Neural progenitor cell (in vitro differentiated cells): ENCODE measurements at regions not wholly inside any gene's neighbourhood (a gene's known extent, or its start where the extent isn't known, plus 50 kb on each side); places are given as distances from the start of the nearest gene placed in this dataset.

Experiments
- DNase-seq: peaks from one replicate; pipeline ENCODE4 v3.0.0-alpha.2; 2016; ENCODE audit warnings: low spot score
- H2AFZ ChIP-seq: fragments of 200-600 bp; sonication (generic); replicated peaks from 2 replicates; pipeline ENCODE4 v1.6.1; 2016; ENCODE audit warnings: antibody characterized with exemption
- H3F3A ChIP-seq: fragments of 200-600 bp; sonication (generic); 2 replicates; pipeline ENCODE4 v1.6.1; 2016; ENCODE audit warnings: antibody characterized with exemption, low read depth
- H3K27ac ChIP-seq: fragments of 200-600 bp; sonication (generic); 2 replicates; pipeline ENCODE4 v1.5.1; 2016; ENCODE audit warnings: mild to moderate bottlenecking
- H3K27me3 ChIP-seq: fragments of 200-600 bp; sonication (generic); 2 replicates; pipeline ENCODE4 v1.6.1; 2016; ENCODE audit warnings: mild to moderate bottlenecking, moderate library complexity
- H3K36me3 ChIP-seq: fragments of 200-600 bp; sonication (generic); 2 replicates; pipeline ENCODE4 v1.5.1; 2016
- H3K4me1 ChIP-seq: fragments of 200-600 bp; sonication (generic); 2 replicates; pipeline ENCODE4 v1.6.1; 2016; ENCODE audit warnings: mixed run types
- H3K4me2 ChIP-seq: fragments of 200-600 bp; sonication (generic); 2 replicates; pipeline ENCODE4 v1.6.1; 2016
- H3K4me3 ChIP-seq: fragments of 200-600 bp; sonication (generic); 2 replicates; pipeline ENCODE4 v1.5.1; 2016
- H3K79me2 ChIP-seq: fragments of 200-600 bp; sonication (generic); 2 replicates; pipeline ENCODE4 v1.6.1; 2016; ENCODE audit warnings: low read depth
- H3K9ac ChIP-seq: fragments of 200-600 bp; sonication (generic); 2 replicates; pipeline ENCODE4 v1.6.1; 2016
- H3K9me3 ChIP-seq: fragments of 200-600 bp; sonication (generic); 2 replicates; pipeline ENCODE4 v1.5.1; 2016; ENCODE audit warnings: low read depth
- H4K20me1 ChIP-seq: fragments of 200-600 bp; sonication (generic); 2 replicates; pipeline ENCODE4 v1.6.1; 2016; ENCODE audit warnings: low read depth
- H3K27ac Mint-ChIP-seq: 3 replicates; pipeline ENCODE4 v1.8.0; 2021; ENCODE audit warnings: mixed read lengths
- H3K27me3 Mint-ChIP-seq: 2 replicates; pipeline ENCODE4 v1.8.0; 2022; ENCODE audit warnings: low read depth, mild to moderate bottlenecking, inconsistent platforms, moderate library complexity, mixed read lengths; ENCODE audit not compliant: insufficient read depth
- H3K36me3 Mint-ChIP-seq: 3 replicates; pipeline ENCODE4 v1.8.0; 2021; ENCODE audit warnings: mixed read lengths
- H3K4me1 Mint-ChIP-seq: 3 replicates; pipeline ENCODE4 v1.8.0; 2021; ENCODE audit warnings: mixed read lengths
- H3K4me3 Mint-ChIP-seq: 3 replicates; pipeline ENCODE4 v1.8.0; 2021; ENCODE audit warnings: mild to moderate bottlenecking, moderate library complexity, mixed read lengths
- H3K9me3 Mint-ChIP-seq: 3 replicates; pipeline ENCODE4 v1.8.0; 2020; ENCODE audit warnings: mixed read lengths
- CTCF ChIP-seq: fragments of 200-600 bp; sonication (generic); IDR thresholded peaks from 2 replicates; pipeline ENCODE4 v1.5.1; 2017; ENCODE audit warnings: antibody characterized with exemption, mild to moderate bottlenecking
- EZH2 ChIP-seq: fragments of 200-600 bp; sonication (generic); IDR thresholded peaks from 2 replicates; pipeline ENCODE4 v1.6.1; 2017; ENCODE audit warnings: antibody characterized with exemption, mild to moderate bottlenecking, moderate library complexity
- EZH2phosphoT487 ChIP-seq: fragments of 200-600 bp; sonication (generic); IDR thresholded peaks from 2 replicates; pipeline ENCODE4 v1.6.1; 2017; ENCODE audit warnings: antibody characterized with exemption

DNA sequence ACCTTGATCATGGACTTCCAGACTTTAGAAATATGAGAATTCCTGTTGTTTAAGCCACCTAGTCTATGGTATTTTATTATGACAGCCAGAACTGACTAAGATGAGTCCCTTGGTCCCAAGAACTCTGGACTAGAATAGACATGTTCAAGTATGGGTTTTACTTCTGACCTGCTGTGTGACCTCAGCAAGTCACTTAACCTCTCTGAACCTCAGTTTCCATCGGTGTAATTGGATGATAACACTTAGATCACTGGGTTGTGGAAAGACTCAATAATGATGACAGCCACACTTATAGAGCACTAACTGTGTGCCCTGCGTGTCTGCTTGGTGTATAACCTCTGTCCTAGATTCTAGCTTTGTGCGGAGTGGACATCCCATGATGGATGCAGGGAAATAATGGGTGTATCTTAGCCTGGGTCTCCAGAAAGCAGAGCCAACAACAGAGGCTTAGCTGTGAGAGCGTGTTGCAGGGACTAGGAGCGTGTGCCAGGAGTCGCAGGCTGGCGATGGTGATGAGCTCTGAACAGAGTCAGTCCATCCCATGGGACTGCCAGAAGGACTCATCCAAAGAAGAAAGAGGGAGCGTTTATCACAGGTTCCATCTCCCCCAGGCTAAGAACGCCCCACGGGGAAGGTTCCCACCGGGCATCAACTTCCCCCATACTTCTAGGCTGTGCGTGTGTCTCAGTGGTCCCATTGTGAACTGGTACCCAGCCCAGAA is 93.2 kb upstream of the TP53I11 start:
- Mint-ChIP-seq H3K4me1 (peaks cover 8% of the 10 kb centered on the region), H3K27ac (no peak overlapping the region), H3K36me3 (no peaks in the 10 kb centered on the region), H3K4me3 (no peak overlapping the region), H3K27me3 (peaks cover 3% of the 10 kb centered on the region), H3K9me3 (peaks cover 6% of the 10 kb centered on the region)
- H3K4me2 ChIP-seq, result no peak overlapping the region
- H3K79me2 ChIP-seq, result no peaks in the 10 kb centered on the region
- H3F3A ChIP-seq, result peaks cover 16% of the 10 kb centered on the region
- no peaks in the 10 kb centered on the region for H4K20me1 ChIP-seq
- TF ChIP-seq CTCF, result no peak
- no peak for TF ChIP-seq EZH2phosphoT487
- no peak for TF ChIP-seq EZH2
- H3K27me3 ChIP-seq, result no peaks in the 10 kb centered on the region
- H3K4me1 ChIP-seq, result peaks cover 31% of the 10 kb centered on the region
- no peak overlapping the region for H3K4me3 ChIP-seq
- no peaks in the 10 kb centered on the region for H3K36me3 ChIP-seq
- H3K9ac ChIP-seq, result no peak overlapping the region
- no peak for DNase-seq
- no peak overlapping the region for H2AFZ ChIP-seq
- no peak overlapping the region for H3K27ac ChIP-seq
- H3K9me3 ChIP-seq, result peaks cover 2% of the 10 kb centered on the region

- H3K27ac Mint-ChIP-seq, result peak overlapping the region; percentile 90
- TF ChIP-seq CTCF (no peak), EZH2 (no peak), EZH2phosphoT487 (no peak)
- Histone ChIP-seq H3K4me2 (no peak overlapping the region), H3K9ac (no peak overlapping the region), H3K9me3 (no peaks in the 10 kb centered on the region), H3K4me1 (peaks cover 33% of the 10 kb centered on the region), H3K4me3 (no peak overlapping the region), H3K27me3 (no peaks in the 10 kb centered on the region), H3K27ac (no peak overlapping the region), H3K36me3 (no peaks in the 10 kb centered on the region), H3K79me2 (no peaks in the 10 kb centered on the region), H2AFZ (no peak overlapping the region), H4K20me1 (no peaks in the 10 kb centered on the region), H3F3A (peaks cover 16% of the 10 kb centered on the region)
- no peak for DNase-seq
- H3K36me3 Mint-ChIP-seq, result no peaks in the 10 kb centered on the region
- peaks cover 8% of the 10 kb centered on the region for H3K4me1 Mint-ChIP-seq
- H3K9me3 Mint-ChIP-seq, result no peaks in the 10 kb centered on the region
- no peak overlapping the region for H3K4me3 Mint-ChIP-seq
- peaks cover 3% of the 10 kb centered on the region for H3K27me3 Mint-ChIP-seq
Measured at GRCh38 chr11:45045683-45046471, 95.2 kb upstream of the TP53I11 start.

GRCh38 chr11:45048313-45048841 is 97.7 kb upstream of the TP53I11 start:
- peaks cover 4% of the 10 kb centered on the region for H3K27me3 Mint-ChIP-seq
- peaks cover 15% of the 10 kb centered on the region for H3K4me1 ChIP-seq
- H3K27ac Mint-ChIP-seq, result no peak overlapping the region
- no peak overlapping the region for H3K9ac ChIP-seq
- TF ChIP-seq EZH2 (no peak), EZH2phosphoT487 (no peak), CTCF (no peak)
- no peaks in the 10 kb centered on the region for H3K9me3 Mint-ChIP-seq
- H4K20me1 ChIP-seq, result no peaks in the 10 kb centered on the region
- H3K4me3 ChIP-seq, result no peak overlapping the region
- no peak overlapping the region for H3K4me3 Mint-ChIP-seq
- no peak overlapping the region for H2AFZ ChIP-seq
- no peak overlapping the region for H3K27ac ChIP-seq
- H3K9me3 ChIP-seq, result no peaks in the 10 kb centered on the region
- H3K4me2 ChIP-seq, result no peak overlapping the region
- H3F3A ChIP-seq, result no peaks in the 10 kb centered on the region
- H3K79me2 ChIP-seq, result no peaks in the 10 kb centered on the region
- no peak for DNase-seq
- no peaks in the 10 kb centered on the region for H3K36me3 ChIP-seq
- no peaks in the 10 kb centered on the region for H3K27me3 ChIP-seq
- H3K36me3 Mint-ChIP-seq, result no peaks in the 10 kb centered on the region
- H3K4me1 Mint-ChIP-seq, result peaks cover 8% of the 10 kb centered on the region
